ENCODE measurements at regions not wholly inside any gene's neighbourhood (a gene's known extent, or its start where the extent isn't known, plus 50 kb on each side); places are given as distances from the start of the nearest gene placed in this dataset.
A peak's percentile ranks its signal among the peaks of the same experiment; 100 is the strongest.

DNA sequence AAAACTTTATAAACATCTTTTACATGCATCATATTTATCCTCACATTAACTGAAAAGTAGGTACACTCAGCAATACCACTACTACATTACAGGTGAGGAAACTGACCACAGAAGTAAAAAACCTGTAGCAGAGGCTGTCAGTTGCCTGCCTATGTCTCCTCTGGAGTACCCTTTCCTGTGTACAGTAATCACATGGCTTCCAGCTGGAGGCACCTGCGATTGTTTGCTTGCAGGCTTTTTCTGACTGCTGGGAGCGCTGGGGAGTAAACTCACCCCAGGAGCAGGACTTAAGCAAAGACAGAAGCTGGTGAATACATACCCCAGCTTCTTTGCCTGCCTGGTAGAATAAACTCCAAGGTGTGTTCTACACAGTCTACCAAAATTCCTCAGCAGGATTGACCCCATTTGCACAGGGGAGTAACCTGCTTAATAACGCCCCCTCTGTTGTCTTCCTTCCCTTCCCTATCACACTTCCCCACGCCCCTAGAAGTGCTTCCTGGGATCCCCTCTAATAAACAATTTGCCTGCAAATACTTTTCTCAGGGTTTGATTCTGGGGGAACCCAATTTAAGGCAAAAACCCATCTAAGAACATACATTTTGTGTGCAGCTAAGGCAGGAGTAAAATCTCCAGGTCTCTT, 138.9 kb downstream of the PTH2R start:
- no peak for DNase-seq (ENCODE audit: extremely low spot score, insufficient read length, low read depth)

DNA sequence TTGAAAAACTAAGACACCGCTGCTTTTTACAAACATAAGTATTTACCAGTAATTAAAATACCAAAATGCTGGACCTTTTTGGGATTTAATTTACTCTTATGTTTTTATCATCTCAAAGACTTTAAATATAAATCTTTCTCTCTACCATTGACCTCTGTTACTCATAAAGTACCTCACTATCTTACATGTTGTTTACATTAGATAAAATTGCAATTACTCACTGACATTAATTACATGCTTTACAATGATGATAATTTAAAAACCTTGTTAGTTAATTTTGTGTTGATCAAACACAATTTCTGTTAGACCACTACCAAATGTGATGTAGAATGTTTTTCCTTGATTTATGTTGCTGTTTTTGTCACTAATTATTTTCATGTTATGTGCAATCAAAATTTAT, 139.5 kb downstream of the PTH2R start:
- FAIRE-seq = no peak
- DNase-seq (ENCODE audit: extremely low spot score, insufficient read length, low read depth) = no peak

More for the DNA sequence above, 138.9 kb downstream of the PTH2R start:
- no peak for FAIRE-seq

DNA sequence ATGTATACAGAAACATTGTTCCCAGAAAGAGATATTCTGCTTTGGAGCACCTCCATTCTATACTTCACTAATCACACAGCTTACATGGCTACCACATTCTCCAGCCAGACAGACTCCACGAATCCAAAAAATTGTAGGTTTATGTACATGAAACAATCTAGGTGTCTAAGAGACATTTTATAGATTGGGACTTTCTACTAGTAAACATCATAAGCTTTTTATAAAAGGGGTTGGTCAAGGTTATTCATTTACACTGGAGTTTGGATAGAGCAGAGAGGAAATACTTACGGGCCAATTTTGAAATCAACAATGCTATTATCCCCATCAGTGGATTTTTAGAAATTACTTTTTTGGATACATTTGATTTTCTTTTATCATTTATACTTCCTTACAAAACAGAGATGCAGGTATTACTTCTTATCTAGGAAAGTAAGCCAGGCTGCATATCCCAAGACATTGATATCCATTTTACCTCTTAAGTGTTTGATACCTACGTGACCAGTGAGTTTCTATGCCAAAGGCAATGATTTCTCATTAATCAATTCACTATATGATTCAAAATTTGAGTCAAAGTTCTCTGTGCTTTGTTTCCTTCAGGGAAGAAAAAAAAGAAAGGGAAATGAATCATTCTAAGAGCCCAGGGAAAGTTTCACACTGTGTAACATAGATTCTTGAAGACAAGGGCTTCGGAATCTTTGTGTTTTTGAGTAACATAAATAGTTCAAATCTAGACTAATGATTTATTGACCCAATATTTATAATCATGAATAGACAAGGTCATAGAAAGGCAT, 140.5 kb downstream of the PTH2R start:
- no peak for DNase-seq (ENCODE audit: extremely low spot score, insufficient read length, low read depth)
- peak; percentile 53 for FAIRE-seq

DNA sequence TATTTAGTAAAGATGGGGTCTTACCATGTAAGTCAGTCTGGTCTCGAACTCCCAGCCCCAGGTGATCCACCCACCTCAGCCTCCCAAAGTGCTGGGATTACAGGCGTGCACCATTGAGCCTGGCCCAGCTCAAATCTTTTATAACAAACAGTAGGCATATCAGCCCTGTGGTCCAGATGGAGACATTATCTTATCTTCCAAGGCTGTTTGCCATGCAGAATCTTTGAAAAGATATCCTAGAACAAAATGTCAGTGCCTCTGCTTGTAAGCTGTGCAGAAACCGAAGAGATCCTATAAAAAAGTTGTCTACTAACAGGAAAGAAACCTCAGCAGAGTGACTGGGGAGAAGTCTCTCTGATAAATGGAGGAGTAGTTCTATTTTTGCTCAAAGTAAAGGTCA, 142.1 kb downstream of the PTH2R start:
- no peak for FAIRE-seq
- no peak for DNase-seq (ENCODE audit: extremely low spot score, insufficient read length, low read depth)

DNA sequence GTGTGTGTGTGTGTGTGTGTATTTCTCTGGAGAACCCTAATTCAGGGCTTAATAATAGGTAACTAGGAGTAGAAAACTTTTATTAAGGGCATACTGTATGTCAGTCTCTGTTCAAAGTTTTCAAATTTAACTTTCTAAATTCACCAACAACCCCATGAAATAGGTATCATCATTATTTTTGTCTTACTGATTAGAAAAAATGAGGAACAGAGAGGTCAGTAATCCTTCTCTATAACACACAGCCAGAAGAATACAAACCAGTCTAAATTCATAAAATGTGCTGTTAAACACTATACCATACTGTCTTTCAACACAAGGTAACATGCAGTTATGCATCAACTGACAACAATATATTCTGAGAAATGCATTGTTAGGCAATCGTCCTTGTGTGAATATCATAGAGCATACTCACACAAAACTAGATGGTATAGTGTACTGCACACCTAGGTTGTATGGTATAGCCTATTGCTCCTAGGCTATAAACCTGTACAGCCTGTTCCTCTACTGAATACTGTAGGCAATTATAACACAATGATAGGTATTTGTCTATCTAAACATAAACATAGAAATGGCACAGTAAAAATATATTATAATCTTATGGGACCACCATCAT, 143.1 kb downstream of the PTH2R start:
- FAIRE-seq (no peak), DNase-seq (ENCODE audit: extremely low spot score, insufficient read length, low read depth) (no peak)

DNA sequence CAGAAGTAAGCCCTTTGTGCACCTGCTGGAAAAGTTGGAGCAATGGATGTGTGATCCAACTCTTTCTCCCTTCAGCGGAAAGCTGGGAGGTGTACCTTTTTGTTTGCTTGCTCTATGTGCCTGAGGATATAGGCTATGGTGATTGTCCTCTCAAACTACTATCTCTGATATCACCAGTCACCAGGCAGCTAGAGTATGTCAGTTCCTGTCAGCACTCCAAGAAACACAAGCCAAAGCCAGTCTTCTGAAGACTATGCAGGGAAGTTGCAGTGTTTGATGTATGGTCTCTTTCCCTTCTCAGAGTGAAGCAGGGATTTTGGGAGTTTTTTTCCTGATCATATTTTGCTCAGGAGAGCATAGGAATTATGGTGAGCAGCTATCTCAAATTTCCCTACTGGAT, 146.4 kb downstream of the PTH2R start:
- FAIRE-seq = no peak
- DNase-seq (ENCODE audit: extremely low spot score, insufficient read length, low read depth) = no peak

DNA sequence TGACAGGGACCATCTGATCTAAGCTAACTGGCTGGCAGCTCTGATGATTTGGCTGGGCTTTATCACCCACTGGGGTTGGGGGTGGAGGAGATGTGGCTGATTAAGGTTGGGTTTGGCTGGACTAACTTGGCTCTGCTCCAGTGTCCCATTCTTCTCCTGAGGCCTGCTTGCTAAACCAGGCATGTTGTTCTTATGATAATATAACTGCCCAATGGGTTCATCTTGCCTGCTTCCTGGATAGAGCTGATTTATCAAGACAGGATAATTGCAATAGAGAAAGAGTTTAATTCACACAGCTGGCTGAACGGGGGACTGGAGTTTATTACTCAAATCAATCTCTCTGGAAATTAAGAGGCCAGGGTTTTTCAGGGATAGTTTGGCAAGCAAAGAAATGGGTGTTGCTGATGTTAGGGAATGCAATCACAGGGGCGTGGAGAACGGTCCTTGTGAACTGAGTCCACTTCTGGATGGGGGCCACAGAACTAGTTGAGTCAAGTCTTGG, 150.4 kb downstream of the PTH2R start:
- FAIRE-seq = no peak
- DNase-seq (ENCODE audit: extremely low spot score, insufficient read length, low read depth) = no peak

DNA sequence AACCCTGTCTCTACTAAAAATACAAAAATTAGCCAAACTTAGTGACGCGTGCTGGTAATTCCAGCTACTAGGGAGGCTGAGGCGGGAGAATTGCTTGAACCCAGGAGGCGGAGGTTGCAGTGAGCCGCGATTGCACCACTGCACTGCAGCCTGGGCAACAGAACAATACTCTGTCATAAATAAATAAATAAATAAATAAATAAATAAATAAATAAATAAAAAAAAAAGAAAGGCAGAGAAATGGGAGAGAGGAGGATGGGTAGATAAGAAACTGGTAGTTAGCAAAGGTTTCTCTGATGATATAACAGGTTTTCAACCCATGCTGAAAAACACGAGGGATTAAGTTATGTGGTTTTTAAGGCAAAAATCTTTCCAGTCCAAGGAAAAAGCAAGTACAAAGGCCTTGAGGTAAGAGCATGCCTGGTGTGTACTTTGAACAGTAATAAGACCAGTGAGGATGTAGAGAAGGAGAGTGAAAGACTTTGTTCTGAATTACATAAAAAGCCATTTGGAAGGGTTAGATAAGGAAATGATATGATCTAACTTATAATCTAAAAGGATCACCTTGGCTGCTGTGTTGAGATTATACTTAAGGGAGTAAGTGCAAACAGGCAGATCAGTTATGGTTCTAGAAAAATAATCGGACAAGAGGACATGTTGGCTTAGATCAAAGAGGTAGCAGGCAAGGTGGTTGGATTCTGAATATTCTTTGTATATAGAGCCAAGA, 159.3 kb downstream of the PTH2R start:
- FAIRE-seq (no peak), DNase-seq (ENCODE audit: extremely low spot score, insufficient read length, low read depth) (no peak)

DNA sequence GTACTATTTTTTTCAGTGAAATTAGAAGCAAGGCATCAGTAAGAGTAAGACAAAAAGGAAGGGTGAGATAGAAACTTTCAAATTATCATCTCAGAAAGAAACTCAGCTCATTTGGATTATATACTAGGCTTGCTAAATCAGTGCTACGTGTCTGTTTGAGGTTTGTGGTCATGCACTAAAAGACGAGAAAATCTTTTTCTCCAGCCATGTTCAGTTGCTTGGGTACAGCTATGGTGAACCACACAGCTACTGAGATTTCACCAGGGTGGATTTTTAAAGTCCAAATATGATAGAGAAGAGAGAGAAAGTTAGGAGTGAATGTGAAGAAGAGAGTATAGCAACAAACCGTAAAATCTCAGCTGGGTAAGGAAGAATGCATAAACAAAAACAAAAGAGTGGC, 161.6 kb downstream of the PTH2R start:
- FAIRE-seq (no peak), DNase-seq (ENCODE audit: extremely low spot score, insufficient read length, low read depth) (no peak)

DNA sequence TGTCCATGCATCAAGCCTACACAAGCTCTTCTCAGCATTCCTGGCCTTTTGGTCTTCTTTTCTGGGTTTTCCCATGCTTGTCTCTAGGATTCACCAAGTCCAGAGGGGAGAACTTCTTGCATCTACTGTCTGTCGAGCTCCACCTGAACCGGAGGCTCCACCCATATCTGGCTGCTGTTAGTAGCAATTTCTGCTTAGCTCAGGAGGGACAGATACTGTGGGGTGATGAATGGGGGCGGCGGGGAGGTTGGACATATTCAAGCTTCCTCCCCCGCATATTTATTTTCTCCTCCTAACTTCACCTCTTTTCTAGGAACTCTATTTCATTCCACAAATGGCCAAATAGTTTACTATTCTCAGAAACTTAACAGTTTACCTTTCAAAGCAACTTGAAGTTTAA, 163.5 kb downstream of the PTH2R start:
- DNase-seq (ENCODE audit: extremely low spot score, insufficient read length, low read depth) (no peak), FAIRE-seq (no peak)

DNA sequence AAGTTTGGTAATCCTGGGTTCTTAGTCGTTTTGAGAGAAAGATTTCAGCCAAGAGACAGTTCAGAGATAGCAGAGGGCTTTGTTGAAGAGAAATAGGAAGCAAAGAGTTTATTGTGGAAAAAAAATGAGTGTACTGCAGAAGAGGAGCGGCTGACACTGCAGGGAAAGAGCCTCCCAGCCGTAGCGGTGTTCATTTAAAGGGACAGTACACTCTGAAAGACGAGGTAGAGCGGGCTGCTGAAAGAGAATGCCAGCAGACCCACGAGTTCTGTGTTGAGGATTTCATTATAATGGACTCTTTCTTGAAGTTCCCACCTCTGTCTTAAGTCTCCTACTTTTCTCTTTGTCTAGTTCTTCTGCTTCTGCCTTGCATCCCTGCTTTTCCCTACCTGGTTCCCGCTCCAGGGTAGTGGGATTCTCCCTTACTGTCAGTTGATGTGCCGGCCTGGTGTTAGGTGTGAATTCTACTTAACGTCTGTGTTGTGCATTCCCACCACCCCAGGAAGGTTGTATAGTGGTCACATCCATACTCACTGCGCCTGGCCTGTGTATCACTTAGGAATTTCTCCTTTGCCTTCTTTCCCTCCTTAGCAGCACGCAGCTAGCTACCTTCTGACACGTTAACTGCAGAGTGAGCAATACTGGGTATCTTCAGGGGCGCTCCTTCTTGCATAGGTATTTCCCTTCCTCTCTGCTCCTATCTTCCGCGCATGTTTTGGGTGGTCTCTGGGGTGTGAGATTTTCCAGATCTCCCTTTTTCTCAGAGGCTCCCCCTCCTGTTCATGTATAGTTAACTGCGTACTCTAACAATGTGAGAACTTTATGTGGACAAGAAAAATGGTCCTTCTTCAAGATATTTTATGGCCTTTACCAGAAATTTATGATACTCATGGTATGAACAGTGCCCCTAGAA, 164.5 kb downstream of the PTH2R start:
- no peak for FAIRE-seq

DNA sequence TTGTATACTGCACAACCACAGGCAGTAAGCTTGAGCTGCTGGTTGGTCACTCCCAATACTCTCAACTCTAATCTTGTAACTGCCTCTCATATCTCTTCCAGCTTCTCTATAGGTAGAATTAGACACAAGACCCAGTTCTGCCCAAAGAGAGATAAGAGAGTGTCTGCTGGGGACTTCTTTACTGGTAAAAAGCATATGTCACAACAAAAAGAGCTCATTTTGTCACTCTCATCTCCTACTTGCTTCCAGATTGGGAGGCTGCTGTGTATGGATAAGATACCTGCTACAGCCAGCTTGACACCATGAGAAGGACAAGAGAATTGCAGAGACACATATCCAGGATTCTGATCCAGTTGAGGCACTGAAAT, 165.2 kb downstream of the PTH2R start:
- no peak for FAIRE-seq
- DNase-seq (ENCODE audit: extremely low spot score, insufficient read length, low read depth) = no peak

More for the DNA sequence above, 164.5 kb downstream of the PTH2R start:
- no peak for DNase-seq (ENCODE audit: extremely low spot score, insufficient read length, low read depth)

DNA sequence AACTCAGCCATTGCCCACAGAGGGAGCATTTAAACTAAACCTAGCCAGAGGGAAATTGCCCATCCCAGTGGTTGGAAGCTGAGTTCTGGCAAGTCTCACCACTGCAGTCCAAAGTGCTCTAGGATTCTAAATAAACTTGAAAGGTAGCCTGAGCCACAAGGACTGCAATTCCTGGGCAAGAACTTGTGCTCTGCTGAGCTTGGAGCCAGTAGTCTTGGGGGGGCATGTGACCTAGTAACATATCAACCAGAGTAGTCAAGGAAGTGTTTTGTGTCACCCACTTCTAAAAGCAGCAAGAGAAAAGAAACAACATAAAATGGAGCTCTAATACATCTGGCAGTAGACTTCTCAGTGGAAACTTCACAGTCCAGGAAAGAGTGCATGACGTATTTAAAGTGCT, 167.0 kb downstream of the PTH2R start:
- DNase-seq (ENCODE audit: extremely low spot score, insufficient read length, low read depth) (no peak), FAIRE-seq (no peak)

DNA sequence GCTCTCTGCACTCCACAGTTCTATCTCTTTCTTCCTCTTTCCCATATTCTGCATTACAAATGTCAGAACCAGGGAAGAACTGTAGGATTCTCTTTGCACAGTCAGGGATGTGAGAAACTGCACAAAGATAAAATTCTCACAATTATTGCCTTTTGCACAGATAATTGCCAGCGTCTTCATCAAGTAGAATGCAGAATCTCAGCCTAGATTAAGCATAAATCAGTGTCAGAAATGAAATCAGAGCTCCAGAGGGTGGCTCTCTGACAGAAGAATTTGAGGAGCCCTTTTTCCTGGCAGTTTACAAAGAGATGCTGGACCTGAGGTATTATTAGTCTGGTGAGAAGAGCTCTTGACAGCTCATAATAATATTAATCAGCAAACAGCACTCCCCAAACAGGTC, 173.1 kb downstream of the PTH2R start:
- no peak for DNase-seq (ENCODE audit: extremely low spot score, insufficient read length, low read depth)
- no peak for FAIRE-seq

DNA sequence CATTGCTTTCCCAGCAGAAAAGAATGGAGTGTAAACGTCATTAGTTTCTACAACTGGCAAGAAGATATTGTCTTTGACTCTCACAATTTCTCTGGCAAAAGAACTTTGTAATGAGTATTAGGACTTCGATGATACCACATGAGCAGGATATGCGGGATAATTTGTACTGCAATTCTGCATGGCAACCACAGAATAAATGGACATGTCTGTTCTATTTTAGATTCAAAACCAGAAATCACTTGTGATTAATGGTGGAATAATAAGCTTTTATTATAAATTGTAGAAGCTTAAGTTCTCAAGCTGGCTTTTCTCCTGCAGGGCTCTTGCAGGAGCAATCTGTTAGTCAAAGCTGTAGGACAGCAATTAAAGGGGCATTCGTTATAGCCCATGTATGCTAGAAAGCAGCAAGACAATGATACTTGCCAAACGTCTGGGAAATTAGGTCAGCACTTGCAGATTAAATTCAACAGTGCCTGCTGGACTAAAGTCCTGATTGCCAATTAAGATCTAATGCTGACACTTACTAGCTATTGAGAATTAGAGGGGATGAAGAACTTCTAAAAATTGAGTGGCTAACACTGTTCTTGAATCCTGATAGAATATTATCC, 177.9 kb downstream of the PTH2R start:
- no peak for DNase-seq (ENCODE audit: extremely low spot score, insufficient read length, low read depth)
- FAIRE-seq = no peak

DNA sequence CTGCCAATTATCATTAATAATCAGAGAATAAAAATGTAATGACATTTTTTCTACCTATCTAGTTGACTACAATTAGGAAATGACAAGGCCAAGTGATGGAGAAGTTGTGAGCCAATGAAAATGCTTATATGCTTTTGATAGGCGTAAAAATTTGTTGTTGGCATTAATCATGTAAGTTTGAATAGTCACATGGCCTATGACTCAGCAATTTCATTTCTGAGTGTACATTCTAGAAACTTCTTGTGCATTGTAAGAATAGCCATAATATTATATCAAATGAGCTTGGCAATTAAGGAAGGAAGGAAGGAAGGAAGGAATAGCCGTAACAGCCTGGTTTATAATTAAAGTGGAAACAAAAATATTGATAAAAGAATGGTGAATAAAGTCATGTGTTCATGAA, 179.9 kb downstream of the PTH2R start:
- FAIRE-seq (no peak), DNase-seq (ENCODE audit: extremely low spot score, insufficient read length, low read depth) (no peak)

DNA sequence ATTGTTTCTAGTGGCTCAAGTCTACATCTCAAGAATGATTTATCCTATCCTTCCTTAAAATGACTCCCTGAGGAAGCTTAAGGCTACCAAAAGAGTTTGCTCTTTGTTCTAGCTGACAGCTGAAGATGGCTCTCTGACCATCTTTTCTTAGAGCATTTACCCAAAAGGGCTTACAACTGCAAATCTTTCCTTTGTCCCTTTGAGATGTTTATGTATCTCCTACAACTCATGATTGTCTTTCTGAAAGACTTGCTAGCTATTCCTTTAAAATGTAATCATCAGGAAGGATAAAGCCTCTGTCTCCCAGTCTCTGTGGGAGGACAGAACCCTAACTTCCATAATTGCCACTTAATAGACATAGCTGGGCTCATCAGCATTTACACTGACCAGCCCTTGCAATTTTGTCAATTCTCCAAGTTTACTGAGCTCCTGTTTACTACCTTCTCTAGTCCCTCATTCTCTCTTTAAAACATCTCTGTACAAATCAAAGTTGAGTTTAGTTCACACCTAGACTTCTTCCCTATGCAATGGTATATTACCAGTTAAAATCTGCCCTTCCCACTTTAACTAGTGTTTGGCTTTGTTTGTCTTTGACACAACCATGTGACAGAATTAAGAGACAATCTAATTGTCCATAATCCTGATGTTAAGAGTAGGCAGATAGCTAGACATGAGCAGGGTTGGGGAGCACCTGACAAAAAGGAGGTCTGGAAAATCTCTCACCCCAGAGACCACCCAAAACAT, 188.2 kb downstream of the PTH2R start:
- no peak for DNase-seq (ENCODE audit: extremely low spot score, insufficient read length, low read depth)
- no peak for FAIRE-seq

DNA sequence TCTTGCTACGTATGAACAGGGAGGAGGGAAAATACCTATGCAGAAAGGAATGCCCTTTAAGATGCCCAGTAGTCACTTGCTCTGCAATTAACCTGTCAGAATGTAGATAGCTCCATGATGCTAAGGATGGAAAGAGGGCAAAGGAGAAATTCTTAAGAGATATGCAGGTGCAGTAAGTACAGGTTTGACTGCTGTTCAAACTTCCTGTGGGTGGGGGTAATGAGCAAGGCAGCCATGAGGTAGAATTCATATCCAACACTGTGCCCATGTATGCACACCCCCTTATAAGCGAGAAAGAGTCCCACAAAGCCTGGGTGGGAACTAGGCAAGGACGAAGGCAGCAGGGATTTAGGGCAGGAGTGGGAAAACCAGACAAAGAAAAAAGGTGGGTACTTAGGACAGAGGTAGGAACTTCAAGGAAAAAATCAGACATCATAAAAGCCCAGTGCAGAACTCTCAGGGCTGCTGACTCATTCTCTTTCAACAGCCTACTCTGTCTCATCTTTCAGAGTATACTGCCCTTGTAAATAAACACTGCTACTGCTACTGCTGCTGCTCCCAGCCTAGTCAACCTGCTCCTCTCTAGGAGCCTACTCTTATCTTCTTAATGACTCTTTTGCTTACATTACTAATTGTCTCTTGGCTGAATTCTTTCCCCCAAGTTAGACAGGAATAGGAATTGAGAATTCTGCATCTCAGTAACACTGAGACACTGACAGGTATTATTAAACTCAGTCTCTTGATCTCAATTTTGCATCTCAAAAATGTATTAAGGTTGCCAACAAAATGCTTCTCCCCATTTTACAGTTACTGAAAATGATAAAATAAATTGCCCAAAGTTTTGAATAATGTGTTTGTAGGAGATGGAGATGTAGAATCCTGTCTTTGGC, 189.0 kb downstream of the PTH2R start:
- FAIRE-seq (no peak), DNase-seq (ENCODE audit: extremely low spot score, insufficient read length, low read depth) (no peak)
